LNCAP (cell line): ENCODE measurements at regions not wholly inside any gene's neighbourhood (a gene's known extent, or its start where the extent isn't known, plus 50 kb on each side); places are given as distances from the start of the nearest gene placed in this dataset.

ENCODE experiments used
- TF ChIP-seq, protein P1 (sequence below): fragments of 450-650 bp; IDR thresholded peaks from 2 replicates; pipeline ENCODE4 v1.5.1; 2017; ENCODE audit warnings: mild to moderate bottlenecking

DNA sequence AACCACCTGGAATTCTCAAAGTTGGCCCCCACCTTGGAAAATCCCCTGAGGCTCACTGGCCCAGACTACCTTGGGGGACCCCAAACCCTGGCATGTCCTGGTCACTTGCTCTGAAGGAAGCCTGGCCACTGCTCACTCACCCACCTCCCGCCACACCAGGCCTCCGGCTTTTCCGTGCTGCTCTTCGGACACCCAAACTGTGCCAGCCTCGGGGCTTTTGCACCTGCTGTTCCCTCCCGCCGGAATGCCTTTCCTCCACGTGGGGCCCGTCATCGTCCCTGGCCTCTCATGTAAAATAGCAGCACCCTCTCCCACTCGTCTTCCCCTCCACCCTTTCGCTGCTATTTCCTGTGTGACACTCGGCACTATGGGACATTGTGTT is 87.2 kb upstream of the NCOR2 start:
- TF ChIP-seq, protein P1, sequence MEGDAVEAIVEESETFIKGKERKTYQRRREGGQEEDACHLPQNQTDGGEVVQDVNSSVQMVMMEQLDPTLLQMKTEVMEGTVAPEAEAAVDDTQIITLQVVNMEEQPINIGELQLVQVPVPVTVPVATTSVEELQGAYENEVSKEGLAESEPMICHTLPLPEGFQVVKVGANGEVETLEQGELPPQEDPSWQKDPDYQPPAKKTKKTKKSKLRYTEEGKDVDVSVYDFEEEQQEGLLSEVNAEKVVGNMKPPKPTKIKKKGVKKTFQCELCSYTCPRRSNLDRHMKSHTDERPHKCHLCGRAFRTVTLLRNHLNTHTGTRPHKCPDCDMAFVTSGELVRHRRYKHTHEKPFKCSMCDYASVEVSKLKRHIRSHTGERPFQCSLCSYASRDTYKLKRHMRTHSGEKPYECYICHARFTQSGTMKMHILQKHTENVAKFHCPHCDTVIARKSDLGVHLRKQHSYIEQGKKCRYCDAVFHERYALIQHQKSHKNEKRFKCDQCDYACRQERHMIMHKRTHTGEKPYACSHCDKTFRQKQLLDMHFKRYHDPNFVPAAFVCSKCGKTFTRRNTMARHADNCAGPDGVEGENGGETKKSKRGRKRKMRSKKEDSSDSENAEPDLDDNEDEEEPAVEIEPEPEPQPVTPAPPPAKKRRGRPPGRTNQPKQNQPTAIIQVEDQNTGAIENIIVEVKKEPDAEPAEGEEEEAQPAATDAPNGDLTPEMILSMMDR, result no peak

DNA sequence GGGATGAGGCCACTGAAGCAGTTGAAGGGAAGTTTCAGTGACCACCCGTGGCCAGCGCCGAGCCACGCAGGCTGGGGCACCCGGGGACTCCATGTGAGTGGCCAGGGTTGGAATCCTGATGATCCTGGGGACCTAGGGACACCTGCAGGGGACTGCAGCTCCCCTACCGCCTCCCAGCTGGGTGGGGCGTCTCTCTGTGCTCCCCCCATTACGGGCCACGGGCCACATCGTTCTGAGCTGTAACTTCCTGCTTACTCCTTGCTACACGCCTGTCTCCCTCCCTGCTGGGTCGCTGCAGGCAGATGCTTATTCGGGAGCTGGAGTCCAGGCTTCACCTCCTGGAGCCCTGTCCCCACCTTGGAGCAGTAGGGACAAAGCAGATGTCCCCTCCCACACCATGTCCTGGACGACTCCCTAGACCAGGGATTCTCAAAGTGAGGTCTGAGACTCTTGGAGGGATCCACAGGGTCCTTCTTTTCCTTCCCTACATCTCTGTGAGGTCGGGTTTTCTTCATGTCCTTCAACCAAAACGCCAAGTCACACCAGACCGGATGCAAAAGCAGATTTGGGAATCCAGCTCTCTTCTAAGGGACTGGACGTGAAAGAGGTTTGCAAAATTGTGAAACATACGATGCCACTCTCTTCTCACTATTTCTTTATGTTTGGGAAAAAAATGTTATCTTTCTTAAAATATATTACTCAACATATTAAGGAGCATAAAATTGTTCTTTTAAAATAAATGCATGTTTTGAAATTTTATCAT is 85.9 kb upstream of the NCOR2 start:
- TF ChIP-seq, protein P1, result no peak

DNA sequence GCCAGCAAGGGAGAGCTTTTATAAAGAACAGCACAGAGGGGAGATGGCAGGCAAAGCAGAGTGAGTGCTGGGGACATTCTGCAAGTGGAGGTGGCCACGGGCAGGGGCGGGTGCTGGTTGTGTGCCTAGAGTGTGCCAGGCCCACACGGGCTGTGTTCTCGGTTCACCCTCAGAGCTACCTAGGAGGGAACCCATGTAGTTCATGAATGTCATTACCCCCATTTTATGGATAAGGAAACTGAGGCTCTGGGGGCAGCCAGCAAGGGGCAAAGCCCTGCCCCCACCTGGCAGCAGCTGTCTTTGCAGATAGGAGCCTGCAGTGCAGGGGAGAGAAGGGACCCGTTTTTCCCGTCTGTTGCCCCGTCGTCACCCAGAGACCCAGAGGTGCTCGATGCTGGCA is 85.2 kb upstream of the NCOR2 start:
- TF ChIP-seq, protein P1, result no peak

DNA sequence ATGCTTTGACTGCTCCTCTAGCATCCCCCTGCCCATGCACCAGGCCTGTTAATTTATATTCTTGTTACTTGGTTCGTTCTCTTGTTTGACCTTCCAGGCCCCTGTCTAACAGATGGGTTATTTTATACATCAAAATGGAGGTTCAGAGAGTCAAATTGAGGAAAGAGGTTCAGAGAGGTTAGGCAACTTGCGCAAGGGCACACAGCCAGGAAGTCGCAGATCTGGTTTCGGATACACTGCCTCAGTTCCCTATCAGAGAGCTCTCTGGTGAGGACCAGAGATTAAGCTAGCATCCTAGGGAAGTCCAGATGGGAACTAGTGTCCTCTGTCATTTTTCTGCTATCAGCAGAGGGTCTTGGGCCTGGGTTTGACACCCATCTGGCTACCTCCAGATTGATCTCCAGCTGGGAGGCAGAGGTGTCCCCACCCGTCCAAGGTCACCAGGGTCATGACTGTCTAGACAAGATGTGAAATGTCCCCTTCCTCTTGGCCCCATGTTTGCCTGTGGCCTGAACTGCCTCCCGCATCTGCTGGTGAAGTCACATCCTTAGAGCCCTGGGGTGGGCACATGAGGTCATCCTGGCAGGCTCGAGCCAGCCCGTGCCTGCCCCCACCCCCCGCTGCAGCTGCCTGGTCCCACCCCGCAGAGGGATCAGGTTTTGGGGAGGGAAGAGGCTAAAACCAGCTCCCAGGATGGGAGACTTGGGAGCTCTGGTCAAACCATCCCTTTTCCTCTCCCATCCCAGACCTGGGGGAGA is 84.3 kb upstream of the NCOR2 start:
- TF ChIP-seq, protein P1, result no peak

DNA sequence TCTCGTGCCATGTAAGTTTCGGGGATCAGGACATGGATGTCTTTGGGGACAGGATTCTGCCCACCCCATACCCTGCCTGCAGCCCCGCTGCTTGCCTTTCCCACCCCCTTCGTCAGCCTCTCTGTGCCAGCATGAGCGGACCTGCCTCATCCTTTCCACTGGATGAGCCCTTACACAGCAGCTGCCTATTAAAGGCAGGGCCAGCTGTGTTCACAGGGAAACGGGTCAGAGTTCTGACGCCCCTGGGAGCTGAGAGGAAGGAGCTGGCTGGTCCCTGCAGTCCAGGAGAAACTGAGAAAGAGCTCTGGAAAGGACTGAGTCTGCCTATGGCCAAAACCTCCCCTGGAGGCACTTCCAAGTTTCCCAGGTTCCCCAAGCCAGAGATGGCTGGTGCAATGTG is 83.5 kb upstream of the NCOR2 start:
- TF ChIP-seq, protein P1, result no peak

DNA sequence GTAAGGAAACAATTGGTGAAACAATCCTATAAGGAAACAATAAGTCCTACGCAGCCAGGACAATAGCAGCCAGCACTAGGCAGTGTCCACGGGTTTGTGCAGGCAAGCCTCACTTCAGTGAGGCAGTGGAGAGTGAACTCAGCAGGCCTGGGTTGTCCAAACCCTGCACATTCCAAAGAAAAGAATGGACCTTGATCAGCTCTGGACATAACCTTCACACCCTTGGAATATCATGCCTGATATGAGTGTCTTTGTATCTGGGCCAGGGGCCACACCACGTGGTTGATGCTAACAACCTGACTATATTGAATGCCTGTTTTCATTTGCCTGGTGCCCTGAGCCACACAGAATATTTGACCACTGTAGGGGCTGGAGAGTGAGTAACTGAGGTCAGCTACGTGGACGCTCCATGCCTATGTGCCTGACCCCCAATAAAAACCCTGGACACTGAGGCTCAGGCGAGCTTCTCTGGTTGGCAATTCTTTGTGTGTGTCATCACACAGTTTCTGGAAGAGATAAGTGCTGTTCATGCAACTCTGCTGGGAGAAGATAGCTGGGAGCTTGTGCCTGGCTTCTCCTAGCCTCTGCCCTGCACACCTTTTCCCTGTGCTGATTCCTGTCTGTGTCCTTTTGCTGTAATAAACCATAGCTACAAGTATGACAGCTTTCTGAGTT is 81.4 kb upstream of the NCOR2 start:
- TF ChIP-seq, protein P1, result no peak

DNA sequence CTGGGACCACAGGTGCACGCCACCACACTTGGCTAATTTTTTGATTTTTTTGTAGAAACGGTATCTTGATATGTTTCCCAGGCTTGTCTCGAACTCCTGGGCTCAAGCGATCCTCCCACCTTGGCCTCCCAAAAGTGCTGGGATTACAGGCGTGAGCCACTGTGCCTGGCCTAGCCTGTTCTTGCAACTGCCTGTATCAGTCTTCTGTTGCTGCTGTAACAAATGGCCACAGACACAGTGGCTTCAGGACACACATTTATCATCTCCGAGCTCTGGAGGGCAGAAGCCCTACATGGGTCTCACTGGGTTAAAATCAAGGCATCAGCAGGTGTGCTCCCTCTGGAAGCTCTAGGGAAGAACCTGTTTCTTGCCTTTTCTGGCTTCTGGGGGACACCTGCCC is 79.9 kb upstream of the NCOR2 start:
- TF ChIP-seq, protein P1, result no peak
